Liver (tissue), 8 donors: ENCODE measurements at regions not wholly inside any gene's neighbourhood (a gene's known extent, or its start where the extent isn't known, plus 50 kb on each side); places are given as distances from the start of the nearest gene placed in this dataset.
"Not testable (repeated sequence)": the region's sequence is repeated elsewhere in the genome, so short reads cannot be mapped to it uniquely, and the experiment has no call there.

Source experiments
- DNase-seq: peaks from one replicate; pipeline ENCODE4 v3.0.0-alpha.2; 2017; ENCODE audit warnings: low spot score
- H3K27ac ChIP-seq, 2 donors: one replicate each; pipeline ENCODE4 v1.7.0; 2013; ENCODE audit warnings: inconsistent platforms in 2 of 2, low read length in 2 of 2, control low read depth in 1 of 2, low read depth in 1 of 2, mild to moderate bottlenecking in 1 of 2
- H3K27me3 ChIP-seq, 4 donors: one replicate each; pipeline versions ENCODE4 v1.6.1 to v1.7.0; 2013; ENCODE audit warnings: low read length in 3 of 4, inconsistent platforms in 1 of 4, mild to moderate bottlenecking in 1 of 4, moderate library complexity in 1 of 4; ENCODE audit not compliant: control insufficient read depth in 4 of 4, insufficient read depth in 4 of 4
- H3K36me3 ChIP-seq, 4 donors: one replicate each; pipeline versions ENCODE4 v1.6.1 to v1.7.0; 2013; ENCODE audit warnings: low read length in 3 of 4, mild to moderate bottlenecking in 3 of 4, low read depth in 1 of 4, moderate library complexity in 1 of 4; ENCODE audit not compliant: control insufficient read depth in 4 of 4, insufficient read depth in 3 of 4
- H3K4me1 ChIP-seq, 4 donors: one replicate each; pipeline versions ENCODE4 v1.6.1 to v1.7.0; 2013; ENCODE audit warnings: low read length in 3 of 4, mild to moderate bottlenecking in 3 of 4, moderate library complexity in 1 of 4; ENCODE audit not compliant: control insufficient read depth in 4 of 4, insufficient read depth in 4 of 4
- H3K4me3 ChIP-seq, 3 donors: one replicate each; pipeline versions ENCODE4 v1.6.1 to v1.7.0; 2013; ENCODE audit warnings: low read length in 3 of 3, control low read depth in 1 of 3, low read depth in 1 of 3, mild to moderate bottlenecking in 1 of 3
- H3K9ac ChIP-seq, 2 donors: one replicate each; pipeline ENCODE4 v1.7.0; 2013; ENCODE audit warnings: low read length in 2 of 2, mild to moderate bottlenecking in 2 of 2, moderate library complexity in 2 of 2, control low read depth in 1 of 2, low read depth in 1 of 2
- H3K9me3 ChIP-seq, 4 donors: one replicate each; pipeline versions ENCODE4 v1.6.1 to v1.7.0; 2013; ENCODE audit warnings: low read length in 3 of 4; ENCODE audit not compliant: control insufficient read depth in 4 of 4
- ATF3 ChIP-seq: IDR thresholded peaks from 2 replicates; pipeline ENCODE4 v1.6.1; 2016; ENCODE audit warnings: antibody characterized with exemption
- CTCF ChIP-seq: fragments of 150-350 bp; IDR thresholded peaks from 2 replicates; pipeline ENCODE4 v1.5.1; 2017; ENCODE audit warnings: improper control_type of control experiment, low read depth, low read length; ENCODE audit not compliant: missing input control
- EGR1 ChIP-seq, 2 donors: IDR thresholded peaks; 2 replicates each; pipeline ENCODE4 v1.6.1; 2016 to 2018; ENCODE audit warnings: antibody characterized with exemption in 2 of 2, low read depth in 2 of 2
- FOXA1 ChIP-seq: IDR thresholded peaks from 2 replicates; pipeline ENCODE4 v1.6.1; 2016; ENCODE audit warnings: antibody characterized with exemption
- FOXA2 ChIP-seq: IDR thresholded peaks from 2 replicates; pipeline ENCODE4 v1.6.1; 2016; ENCODE audit warnings: antibody characterized with exemption
- GABPA ChIP-seq, 2 donors: IDR thresholded peaks in 1 of 2; conservative IDR thresholded peaks in 1 of 2; 2 replicates each; pipeline ENCODE4 v1.6.1; 2016; ENCODE audit warnings: antibody characterized with exemption in 2 of 2, mild to moderate bottlenecking in 1 of 2, moderate library complexity in 1 of 2
- HNF4A ChIP-seq, 2 donors: conservative IDR thresholded peaks; 2 replicates each; pipeline ENCODE4 v1.6.1; 2016; ENCODE audit warnings: antibody characterized with exemption in 2 of 2, mild to moderate bottlenecking in 2 of 2
- HNF4G ChIP-seq: IDR thresholded peaks from 2 replicates; pipeline ENCODE4 v1.6.1; 2016; ENCODE audit warnings: antibody characterized with exemption
- JUND ChIP-seq, 2 donors: IDR thresholded peaks; 2 replicates each; pipeline ENCODE4 v1.6.1; 2016; ENCODE audit warnings: antibody characterized with exemption in 2 of 2
- MAX ChIP-seq: IDR thresholded peaks from 2 replicates; pipeline ENCODE4 v1.6.1; 2016; ENCODE audit warnings: antibody characterized with exemption
- NR2F2 ChIP-seq: IDR thresholded peaks from 2 replicates; pipeline ENCODE4 v1.6.1; 2016; ENCODE audit warnings: antibody characterized with exemption
- RAD21 ChIP-seq, 2 donors: IDR thresholded peaks; 2 replicates each; pipeline ENCODE4 v1.6.1; 2016; ENCODE audit warnings: antibody characterized with exemption in 2 of 2, mild to moderate bottlenecking in 2 of 2
- RXRA ChIP-seq, 2 donors: IDR thresholded peaks; 2 replicates each; pipeline ENCODE4 v1.6.1; 2017 to 2018; ENCODE audit warnings: antibody characterized with exemption in 2 of 2, mild to moderate bottlenecking in 1 of 2
- SP1 ChIP-seq: IDR thresholded peaks from 2 replicates; pipeline ENCODE4 v1.6.1; 2018; ENCODE audit warnings: antibody characterized with exemption, mild to moderate bottlenecking
- TAF1 ChIP-seq: conservative IDR thresholded peaks from 2 replicates; pipeline ENCODE4 v1.6.1; 2016; ENCODE audit warnings: antibody characterized with exemption, mild to moderate bottlenecking
- YY1 ChIP-seq: IDR thresholded peaks from 2 replicates; pipeline ENCODE4 v1.6.1; 2016; ENCODE audit warnings: antibody characterized with exemption, mild to moderate bottlenecking
- WGBS: extraction: QIAGEN DNeasy Blood & Tissue Kit; methylation state at CpG from one replicate; pipeline ENCODE4 v1.1.7; 2013; 5-methylcytosine and 5-hydroxymethylcytosine counted together
- TF ChIP-seq, protein P1 (sequence below): IDR thresholded peaks from 2 replicates; pipeline ENCODE4 v1.6.1; 2016; ENCODE audit warnings: antibody characterized with exemption
- TF ChIP-seq, protein P2 (sequence below): IDR thresholded peaks from 2 replicates; pipeline ENCODE4 v1.6.1; 2016; ENCODE audit warnings: antibody characterized with exemption, mild to moderate bottlenecking
- donor health status: healthy.
- donor health status: healthy.
- donor health status: healthy.
- donor health status: healthy.
- donor health status: healthy.

- H3K27me3 ChIP-seq = no peaks in the 10 kb centered on the region
- H3K4me1 ChIP-seq = no peaks in the 10 kb centered on the region
- WGBS = 36% methylated on average over 1 of the region's 1 CpG
- no peaks in the 10 kb centered on the region for H3K36me3 ChIP-seq
- TF ChIP-seq JUND (IDR thresholded peaks at IDR 0.05) = no peak
- no peak for TF ChIP-seq HNF4G
- no peak for TF ChIP-seq FOXA2
- TF ChIP-seq GABPA (IDR thresholded peaks at IDR 0.05 in 1 of 2, conservative IDR thresholded peaks at IDR 0.05 in 1 of 2) = no peak
- no peak for TF ChIP-seq RAD21 (IDR thresholded peaks at IDR 0.05)
- TF ChIP-seq, protein P1, sequence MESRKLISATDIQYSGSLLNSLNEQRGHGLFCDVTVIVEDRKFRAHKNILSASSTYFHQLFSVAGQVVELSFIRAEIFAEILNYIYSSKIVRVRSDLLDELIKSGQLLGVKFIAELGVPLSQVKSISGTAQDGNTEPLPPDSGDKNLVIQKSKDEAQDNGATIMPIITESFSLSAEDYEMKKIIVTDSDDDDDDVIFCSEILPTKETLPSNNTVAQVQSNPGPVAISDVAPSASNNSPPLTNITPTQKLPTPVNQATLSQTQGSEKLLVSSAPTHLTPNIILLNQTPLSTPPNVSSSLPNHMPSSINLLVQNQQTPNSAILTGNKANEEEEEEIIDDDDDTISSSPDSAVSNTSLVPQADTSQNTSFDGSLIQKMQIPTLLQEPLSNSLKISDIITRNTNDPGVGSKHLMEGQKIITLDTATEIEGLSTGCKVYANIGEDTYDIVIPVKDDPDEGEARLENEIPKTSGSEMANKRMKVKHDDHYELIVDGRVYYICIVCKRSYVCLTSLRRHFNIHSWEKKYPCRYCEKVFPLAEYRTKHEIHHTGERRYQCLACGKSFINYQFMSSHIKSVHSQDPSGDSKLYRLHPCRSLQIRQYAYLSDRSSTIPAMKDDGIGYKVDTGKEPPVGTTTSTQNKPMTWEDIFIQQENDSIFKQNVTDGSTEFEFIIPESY = no peak
- no peak for TF ChIP-seq EGR1 (IDR thresholded peaks at IDR 0.05; ENCODE audit: low read depth in 2 of 2)
- no peak for TF ChIP-seq MAX
- TF ChIP-seq SP1 = no peak
- no peak for TF ChIP-seq NR2F2
- TF ChIP-seq ATF3 = no peak
- TF ChIP-seq HNF4A (conservative IDR thresholded peaks at IDR 0.05) = no peak
- no peak for TF ChIP-seq CTCF
- TF ChIP-seq RXRA (IDR thresholded peaks at IDR 0.05) = no peak
- TF ChIP-seq, protein P2, sequence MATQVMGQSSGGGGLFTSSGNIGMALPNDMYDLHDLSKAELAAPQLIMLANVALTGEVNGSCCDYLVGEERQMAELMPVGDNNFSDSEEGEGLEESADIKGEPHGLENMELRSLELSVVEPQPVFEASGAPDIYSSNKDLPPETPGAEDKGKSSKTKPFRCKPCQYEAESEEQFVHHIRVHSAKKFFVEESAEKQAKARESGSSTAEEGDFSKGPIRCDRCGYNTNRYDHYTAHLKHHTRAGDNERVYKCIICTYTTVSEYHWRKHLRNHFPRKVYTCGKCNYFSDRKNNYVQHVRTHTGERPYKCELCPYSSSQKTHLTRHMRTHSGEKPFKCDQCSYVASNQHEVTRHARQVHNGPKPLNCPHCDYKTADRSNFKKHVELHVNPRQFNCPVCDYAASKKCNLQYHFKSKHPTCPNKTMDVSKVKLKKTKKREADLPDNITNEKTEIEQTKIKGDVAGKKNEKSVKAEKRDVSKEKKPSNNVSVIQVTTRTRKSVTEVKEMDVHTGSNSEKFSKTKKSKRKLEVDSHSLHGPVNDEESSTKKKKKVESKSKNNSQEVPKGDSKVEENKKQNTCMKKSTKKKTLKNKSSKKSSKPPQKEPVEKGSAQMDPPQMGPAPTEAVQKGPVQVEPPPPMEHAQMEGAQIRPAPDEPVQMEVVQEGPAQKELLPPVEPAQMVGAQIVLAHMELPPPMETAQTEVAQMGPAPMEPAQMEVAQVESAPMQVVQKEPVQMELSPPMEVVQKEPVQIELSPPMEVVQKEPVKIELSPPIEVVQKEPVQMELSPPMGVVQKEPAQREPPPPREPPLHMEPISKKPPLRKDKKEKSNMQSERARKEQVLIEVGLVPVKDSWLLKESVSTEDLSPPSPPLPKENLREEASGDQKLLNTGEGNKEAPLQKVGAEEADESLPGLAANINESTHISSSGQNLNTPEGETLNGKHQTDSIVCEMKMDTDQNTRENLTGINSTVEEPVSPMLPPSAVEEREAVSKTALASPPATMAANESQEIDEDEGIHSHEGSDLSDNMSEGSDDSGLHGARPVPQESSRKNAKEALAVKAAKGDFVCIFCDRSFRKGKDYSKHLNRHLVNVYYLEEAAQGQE = no peak
- TF ChIP-seq YY1 = no peak
- TF ChIP-seq TAF1 = no peak
- TF ChIP-seq FOXA1 = no peak
- H3K9ac ChIP-seq = no peak overlapping the region
- DNase-seq = no peak
- H3K9me3 ChIP-seq = peaks cover 0 to 6% (median 0%) of the 10 kb centered on the region in 4 donors
- no peak overlapping the region for H3K4me3 ChIP-seq
- H3K27ac ChIP-seq = no peak overlapping the region
Measured at GRCh38 chr9:11192993-11193392, 580.2 kb upstream of the PTPRD start.

DNA sequence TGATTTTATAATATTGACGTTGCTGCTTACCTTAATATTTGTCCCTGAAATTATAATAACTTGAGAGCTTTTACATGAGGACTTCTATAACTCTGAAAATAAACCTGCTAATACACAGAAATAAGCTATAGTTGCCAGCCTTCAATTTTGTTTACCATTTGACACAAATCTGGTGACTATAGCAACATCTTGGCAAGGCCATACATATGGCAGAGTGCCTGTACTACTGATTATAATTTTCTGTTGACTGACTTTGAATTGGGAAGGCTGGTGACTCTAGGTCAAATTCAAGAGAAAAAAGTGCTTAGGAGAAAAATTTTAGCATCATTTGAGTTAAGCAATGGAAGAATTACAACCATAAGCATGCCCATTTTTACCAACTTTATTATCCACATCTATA is 581.4 kb upstream of the PTPRD start:
- Histone ChIP-seq H3K4me3 (no peak overlapping the region), H3K27ac (no peak overlapping the region), H3K27me3 (no peaks in the 10 kb centered on the region), H3K9ac (no peak overlapping the region), H3K36me3 (no peaks in the 10 kb centered on the region), H3K9me3 (no peaks in the 10 kb centered on the region), H3K4me1 (no peaks in the 10 kb centered on the region)
- no peak for DNase-seq
- 71% methylated on average over 1 of the region's 1 CpG for WGBS
- TF ChIP-seq CTCF = no peak

DNA sequence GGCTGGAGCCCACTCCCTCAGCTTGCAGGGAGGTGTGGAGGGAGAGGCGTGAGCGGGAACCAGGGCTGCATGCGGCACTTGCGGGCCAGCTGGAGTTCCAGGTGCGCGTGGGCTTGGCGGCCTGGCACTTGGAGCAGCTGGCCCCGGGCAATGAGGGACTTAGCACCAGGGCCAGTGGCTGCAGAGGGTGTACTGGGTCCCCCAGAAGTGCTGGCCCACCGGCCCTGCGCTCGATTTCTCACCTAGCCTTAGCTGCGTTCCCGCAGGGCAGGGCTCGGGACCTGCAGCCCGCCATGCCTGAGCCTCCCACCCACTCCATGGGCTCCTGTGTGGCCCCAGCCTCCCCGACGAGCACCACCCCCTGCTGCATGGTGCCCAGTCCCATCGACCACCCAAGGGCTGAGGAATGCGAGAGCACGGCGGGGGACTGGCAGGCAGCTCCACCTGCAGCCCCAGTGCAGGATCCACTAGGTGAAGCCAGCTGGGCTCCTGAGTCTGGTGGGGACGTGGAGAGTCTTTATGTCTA is 584.1 kb upstream of the PTPRD start:
- H3K27me3 ChIP-seq, H3K9ac ChIP-seq, H3K4me1 ChIP-seq, H3K4me3 ChIP-seq, H3K9me3 ChIP-seq, DNase-seq, H3K36me3 ChIP-seq, H3K27ac ChIP-seq: not testable (repeated sequence)
- 84% methylated on average over 22 of the region's 22 CpGs for WGBS
